ENCODE measurements at regions not wholly inside any gene's neighbourhood (a gene's known extent, or its start where the extent isn't known, plus 50 kb on each side); places are given as distances from the start of the nearest gene placed in this dataset.

DNA sequence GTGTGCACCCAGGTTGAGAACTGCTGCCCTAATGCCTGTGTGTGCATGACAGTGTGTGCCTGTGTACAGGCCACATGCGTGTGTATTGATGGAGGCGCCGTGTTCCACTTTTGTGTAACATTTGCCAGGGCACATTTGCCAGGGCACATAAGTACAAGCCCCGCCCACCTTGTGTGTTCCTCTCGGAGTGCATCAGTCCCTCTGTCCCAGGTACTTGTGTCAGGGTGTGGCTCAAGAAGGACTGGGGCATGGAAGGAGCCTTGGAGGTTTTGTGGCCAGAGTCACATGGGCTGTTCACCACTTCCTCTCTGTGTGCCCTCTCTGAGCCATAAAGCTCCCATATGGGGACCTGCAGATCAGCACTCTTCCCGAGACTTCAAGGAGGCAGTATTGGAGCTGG lies 73.9 kb downstream of the MRM1 start:
- TF ChIP-seq CTCF (IDR thresholded peaks at IDR 0.05) = no peak
- H3K4me3 Mint-ChIP-seq = no peak overlapping the region
- no peaks in the 10 kb centered on the region for H3K36me3 Mint-ChIP-seq (ENCODE audit: low read depth)
- peaks cover 33% of the 10 kb centered on the region for H3K27me3 Mint-ChIP-seq (ENCODE audit: insufficient read depth)
- H3K4me1 Mint-ChIP-seq (ENCODE audit: low read depth) = no peaks in the 10 kb centered on the region
- DNase-seq = no peak
- H3K9me3 Mint-ChIP-seq = no peaks in the 10 kb centered on the region
- no peak overlapping the region for H3K27ac Mint-ChIP-seq

DNA sequence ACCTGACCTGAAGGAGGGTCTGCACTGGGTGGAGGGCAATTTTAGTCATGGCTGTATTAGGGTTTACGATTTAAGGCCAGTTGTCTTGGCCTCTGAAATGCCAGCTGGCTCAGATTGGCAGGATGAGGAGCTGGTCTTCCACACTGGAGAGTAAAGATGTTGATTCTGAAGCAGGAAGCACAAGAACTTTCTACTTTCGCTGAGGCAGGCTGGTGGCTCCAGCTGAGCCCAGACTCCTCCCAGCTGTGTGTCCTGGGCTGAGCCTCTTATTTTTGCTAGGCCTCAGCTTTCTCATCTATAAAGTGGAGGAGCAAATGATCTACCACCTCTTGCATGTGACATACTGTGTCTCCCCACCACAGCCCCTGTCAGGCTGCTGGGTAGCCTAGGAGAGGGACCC lies 74.4 kb downstream of the MRM1 start:
- no peak for TF ChIP-seq CTCF (IDR thresholded peaks at IDR 0.05)
- no peaks in the 10 kb centered on the region for H3K9me3 Mint-ChIP-seq
- H3K4me3 Mint-ChIP-seq = no peak overlapping the region
- peaks cover 33% of the 10 kb centered on the region for H3K27me3 Mint-ChIP-seq (ENCODE audit: insufficient read depth)
- no peaks in the 10 kb centered on the region for H3K4me1 Mint-ChIP-seq (ENCODE audit: low read depth)
- no peaks in the 10 kb centered on the region for H3K36me3 Mint-ChIP-seq (ENCODE audit: low read depth)
- no peak overlapping the region for H3K27ac Mint-ChIP-seq
- no peak for DNase-seq

DNA sequence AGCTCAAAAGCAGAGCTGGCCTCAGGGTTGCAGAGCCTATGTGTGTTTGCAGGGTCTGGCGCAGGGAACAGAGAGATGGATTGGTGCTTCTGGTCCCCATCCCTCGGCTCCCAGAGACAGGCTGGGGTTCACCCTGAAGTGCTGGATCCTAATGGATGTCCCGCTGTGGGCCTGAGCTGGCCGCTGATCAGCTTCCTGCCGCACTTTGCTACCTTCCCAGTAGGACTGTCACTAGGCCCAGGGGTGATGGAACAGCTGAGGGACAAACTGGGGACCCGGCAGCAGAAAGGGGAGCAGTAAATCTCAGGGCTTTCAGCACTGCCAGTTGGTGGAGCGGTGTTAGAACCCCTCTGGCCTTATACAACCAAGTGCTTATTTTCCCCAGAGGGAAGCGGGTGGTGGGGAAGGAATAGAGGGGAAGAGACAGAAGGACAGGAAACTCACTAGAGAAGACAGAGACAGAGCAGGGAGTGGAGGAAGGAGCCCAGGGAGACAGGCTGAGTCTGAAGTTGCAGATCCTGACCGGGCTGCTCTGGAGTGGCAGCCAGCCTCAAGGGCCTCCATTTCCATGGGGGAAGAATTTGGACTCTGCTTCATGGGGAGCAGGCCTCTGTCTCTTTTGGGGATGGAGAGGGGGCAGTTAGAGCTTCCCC lies 78.6 kb downstream of the MRM1 start:
- TF ChIP-seq CTCF (IDR thresholded peaks at IDR 0.05) = no peak
- H3K27ac Mint-ChIP-seq = no peak overlapping the region
- no peak for DNase-seq
- no peak overlapping the region for H3K4me3 Mint-ChIP-seq
- H3K27me3 Mint-ChIP-seq (ENCODE audit: insufficient read depth) = peaks cover 42% of the 10 kb centered on the region
- H3K9me3 Mint-ChIP-seq = no peaks in the 10 kb centered on the region
- H3K36me3 Mint-ChIP-seq (ENCODE audit: low read depth) = no peaks in the 10 kb centered on the region
- no peaks in the 10 kb centered on the region for H3K4me1 Mint-ChIP-seq (ENCODE audit: low read depth)

- Mint-ChIP-seq H3K36me3 (ENCODE audit: low read depth) (no peaks in the 10 kb centered on the region), H3K27ac (no peak overlapping the region), H3K27me3 (ENCODE audit: insufficient read depth) (peaks cover 38% of the 10 kb centered on the region), H3K4me1 (ENCODE audit: low read depth) (no peaks in the 10 kb centered on the region), H3K4me3 (no peak overlapping the region), H3K9me3 (no peaks in the 10 kb centered on the region)
- DNase-seq = no peak
- TF ChIP-seq CTCF (IDR thresholded peaks at IDR 0.05) = no peak
Measured at GRCh38 chr17:36680701-36681202, 79.4 kb downstream of the MRM1 start.

DNA sequence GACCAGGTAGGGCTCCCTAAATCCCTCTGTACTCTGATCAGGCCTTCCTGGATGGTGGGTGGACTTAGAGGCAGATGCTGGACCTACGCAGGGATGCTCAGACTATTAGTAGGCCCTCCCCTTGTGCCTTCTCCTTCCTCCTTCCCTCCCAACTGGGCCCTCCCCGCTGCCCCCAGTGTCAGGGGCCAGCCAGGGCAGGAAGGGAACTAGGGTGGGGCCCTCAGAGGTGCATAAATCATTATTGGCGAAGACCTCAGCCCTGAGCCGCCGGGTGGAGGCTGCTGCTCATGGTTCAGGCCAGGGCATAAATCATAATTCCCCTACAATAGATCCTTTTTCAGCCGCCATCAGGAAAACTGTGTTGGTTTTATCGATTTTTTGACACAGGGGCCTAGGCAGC lies 81.4 kb downstream of the MRM1 start:
- peaks cover 40% of the 10 kb centered on the region for H3K27me3 Mint-ChIP-seq (ENCODE audit: insufficient read depth)
- no peak overlapping the region for H3K27ac Mint-ChIP-seq
- no peak for TF ChIP-seq CTCF (IDR thresholded peaks at IDR 0.05)
- peaks cover 11% of the 10 kb centered on the region for H3K4me1 Mint-ChIP-seq (ENCODE audit: low read depth)
- DNase-seq = no peak
- no peak overlapping the region for H3K4me3 Mint-ChIP-seq
- no peaks in the 10 kb centered on the region for H3K9me3 Mint-ChIP-seq
- no peaks in the 10 kb centered on the region for H3K36me3 Mint-ChIP-seq (ENCODE audit: low read depth)
